SK-N-SH treated with all-trans-retinoic acid at 6 μM for 48 hours (cell line): ENCODE measurements at regions not wholly inside any gene's neighbourhood (a gene's known extent, or its start where the extent isn't known, plus 50 kb on each side); places are given as distances from the start of the nearest gene placed in this dataset.
"Not testable (repeated sequence)": the region's sequence is repeated elsewhere in the genome, so short reads cannot be mapped to it uniquely, and the experiment has no call there.

Experiments
- ATAC-seq: fragments of 200-7000 bp; cut with Tn5 transposase; 3 replicates; pipeline ENCODE4 v1.9.1; 2020; ENCODE audit warnings: mild to moderate bottlenecking, moderate library complexity
- ARNTL ChIP-seq: fragments of 450-650 bp; formaldehyde crosslinking; IDR thresholded peaks from 2 replicates; pipeline ENCODE4 v1.5.0; 2020; ENCODE audit warnings: low read depth, mild to moderate bottlenecking, moderate library complexity, borderline replicate concordance
- BACH2 ChIP-seq: fragments of 250-450 bp; sonication (Bioruptor Pico); IDR thresholded peaks from 2 replicates; pipeline ENCODE4 v1.9.0; 2021; ENCODE audit warnings: mild to moderate bottlenecking, borderline replicate concordance
- CREB5 ChIP-seq: fragments of 250-450 bp; sonication (Bioruptor Pico); IDR thresholded peaks from 2 replicates; pipeline ENCODE4 v1.5.1; 2020; ENCODE audit warnings: low read depth, mild to moderate bottlenecking, moderate library complexity
- CSDC2 ChIP-seq: fragments of 250-450 bp; sonication (Bioruptor Pico); IDR thresholded peaks from 2 replicates; pipeline ENCODE4 v1.5.0; 2020; ENCODE audit warnings: mild to moderate bottlenecking, moderate library complexity
- ESRRG ChIP-seq: fragments of 250-450 bp; sonication (Bioruptor Pico); IDR thresholded peaks from 2 replicates; pipeline ENCODE4 v1.6.1; 2021; ENCODE audit warnings: mild to moderate bottlenecking
- GLIS3 ChIP-seq: fragments of 250-450 bp; sonication (Bioruptor Pico); IDR thresholded peaks from 2 replicates; pipeline ENCODE4 v1.5.0; 2020; ENCODE audit warnings: mild to moderate bottlenecking, moderate library complexity
- ISL1 ChIP-seq: fragments of 250-450 bp; sonication (Bioruptor Pico); IDR thresholded peaks from 2 replicates; pipeline ENCODE4 v2.1.2; 2022; ENCODE audit warnings: mild to moderate bottlenecking, moderate library complexity
- PATZ1 ChIP-seq: fragments of 250-450 bp; sonication (Bioruptor Pico); IDR thresholded peaks from 2 replicates; pipeline ENCODE4 v1.8.0; 2020; ENCODE audit warnings: mild to moderate bottlenecking, moderate library complexity, borderline replicate concordance
- POU6F1 ChIP-seq: fragments of 250-450 bp; sonication (Bioruptor Pico); IDR thresholded peaks from 2 replicates; pipeline ENCODE4 v1.8.0; 2021; ENCODE audit warnings: low read depth, mild to moderate bottlenecking, moderate library complexity, borderline replicate concordance
- PPARA ChIP-seq: fragments of 250-450 bp; sonication (Bioruptor Pico); IDR thresholded peaks from 2 replicates; pipeline ENCODE4 v1.5.0; 2020; ENCODE audit warnings: mild to moderate bottlenecking, borderline replicate concordance
- RARB ChIP-seq: fragments of 250-450 bp; sonication (Bioruptor Pico); IDR thresholded peaks from 2 replicates; pipeline ENCODE4 v1.8.0; 2021; ENCODE audit warnings: mild to moderate bottlenecking, moderate library complexity
- SNAI2 ChIP-seq: fragments of 250-450 bp; sonication (Bioruptor Pico); IDR thresholded peaks from 2 replicates; pipeline ENCODE4 v1.5.0; 2020; ENCODE audit warnings: mild to moderate bottlenecking, moderate library complexity
- TCF4 ChIP-seq: fragments of 250-450 bp; sonication (Bioruptor Pico); IDR thresholded peaks from 2 replicates; pipeline ENCODE4 v1.8.0; 2021; ENCODE audit warnings: mild to moderate bottlenecking, moderate library complexity, borderline replicate concordance
- TOX ChIP-seq: fragments of 250-450 bp; sonication (Bioruptor Pico); IDR thresholded peaks from 2 replicates; pipeline ENCODE4 v1.8.0; 2021; ENCODE audit warnings: mild to moderate bottlenecking, moderate library complexity, borderline replicate concordance
- TSHZ2 ChIP-seq: fragments of 250-450 bp; sonication (Bioruptor Pico); IDR thresholded peaks from 2 replicates; pipeline ENCODE4 v1.5.0; 2020; ENCODE audit warnings: mild to moderate bottlenecking, moderate library complexity
- ZC3H10 ChIP-seq: fragments of 250-450 bp; sonication (Bioruptor Pico); IDR thresholded peaks from 2 replicates; pipeline ENCODE4 v1.5.1; 2021; ENCODE audit warnings: mild to moderate bottlenecking, moderate library complexity
- ZFP3 ChIP-seq: fragments of 250-450 bp; sonication (Bioruptor Pico); IDR thresholded peaks from 2 replicates; pipeline ENCODE4 v1.5.0; 2020; ENCODE audit warnings: mild to moderate bottlenecking, moderate library complexity
- ZFP30 ChIP-seq: fragments of 450-650 bp; formaldehyde crosslinking; IDR thresholded peaks from 2 replicates; pipeline ENCODE4 v1.5.0; 2022; ENCODE audit warnings: mild to moderate bottlenecking, moderate library complexity
- ZNF565 ChIP-seq: fragments of 450-650 bp; formaldehyde crosslinking; conservative IDR thresholded peaks from 2 replicates; pipeline ENCODE4 v1.5.0; 2020; ENCODE audit warnings: low read depth, mild to moderate bottlenecking, moderate library complexity
- ZNF70 ChIP-seq: fragments of 450-650 bp; formaldehyde crosslinking; IDR thresholded peaks from 2 replicates; pipeline ENCODE4 v1.5.0; 2020; ENCODE audit warnings: mild to moderate bottlenecking, moderate library complexity
- ZNF8 ChIP-seq: fragments of 450-650 bp; formaldehyde crosslinking; IDR thresholded peaks from 2 replicates; pipeline ENCODE4 v1.5.0; 2020; ENCODE audit warnings: mild to moderate bottlenecking, moderate library complexity

GRCh38 chrX:138073626-138074025 is 507.7 kb downstream of the ZIC3 start:
- no peak for ATAC-seq
- TF ChIP-seq ZNF565, result no peak
- TF ChIP-seq CREB5, result no peak
- no peak for TF ChIP-seq SNAI2 (CRISPR knock-in tag)
- no peak for TF ChIP-seq ZFP30 (CRISPR knock-in tag)

GRCh38 chrX:138082251-138082650 is 516.3 kb downstream of the ZIC3 start:
- no peak for TF ChIP-seq ISL1
- no peak for TF ChIP-seq ARNTL (CRISPR knock-in tag)
- no peak for TF ChIP-seq PATZ1
- TF ChIP-seq CREB5, result no peak
- TF ChIP-seq BACH2, result no peak
- no peak for TF ChIP-seq ZC3H10 (CRISPR knock-in tag)
- no peak for TF ChIP-seq ZNF70 (CRISPR knock-in tag)
- no peak for TF ChIP-seq TOX (CRISPR knock-in tag)
- no peak for TF ChIP-seq ZNF8
- no peak for TF ChIP-seq SNAI2 (CRISPR knock-in tag)
- TF ChIP-seq ZFP3 (CRISPR knock-in tag), result no peak
- TF ChIP-seq ZNF565, result no peak
- TF ChIP-seq CSDC2 (CRISPR knock-in tag), result no peak
- no peak for TF ChIP-seq ZFP30 (CRISPR knock-in tag)
- TF ChIP-seq ESRRG (CRISPR knock-in tag), result no peak
- TF ChIP-seq RARB (CRISPR knock-in tag), result no peak
- no peak for TF ChIP-seq POU6F1 (CRISPR knock-in tag)
- TF ChIP-seq TSHZ2 (CRISPR knock-in tag), result no peak
- no peak for TF ChIP-seq PPARA (CRISPR knock-in tag)
- TF ChIP-seq TCF4 (CRISPR knock-in tag), result no peak
- no peak for ATAC-seq

- TF ChIP-seq SNAI2 (CRISPR knock-in tag), result no peak
- no peak for TF ChIP-seq TCF4 (CRISPR knock-in tag)
- no peak for TF ChIP-seq ZC3H10 (CRISPR knock-in tag)
- TF ChIP-seq BACH2, result no peak
- no peak for TF ChIP-seq CSDC2 (CRISPR knock-in tag)
- no peak for TF ChIP-seq GLIS3 (CRISPR knock-in tag)
- TF ChIP-seq ZNF8, result no peak
- TF ChIP-seq CREB5, result no peak
- ATAC-seq, result no peak
These were observed 517.0 kb downstream of the ZIC3 start for GRCh38 chrX:138082896-138083295.

- not testable (repeated sequence) for ATAC-seq
These were observed 545.0 kb downstream of the ZIC3 start for GRCh38 chrX:138110910-138111309.
